Right hindlimb (tissue), 1 donor: ENCODE measurements at regions not wholly inside any gene's neighbourhood (a gene's known extent, or its start where the extent isn't known, plus 50 kb on each side); places are given as distances from the start of the nearest gene placed in this dataset.
"Not testable (repeated sequence)": the region's sequence is repeated elsewhere in the genome, so short reads cannot be mapped to it uniquely, and the experiment has no call there.

Source experiments
- DNase-seq: peaks from one replicate; pipeline ENCODE4 v3.0.0-alpha.2; 2018

- no peak for DNase-seq
These were observed 1320.5 kb downstream of the UQCRFS1 start for GRCh38 chr19:27892500-27892899.

- no peak for DNase-seq
These were observed 1321.5 kb downstream of the UQCRFS1 start for GRCh38 chr19:27891411-27891810.

- no peak for DNase-seq
These were observed 1322.3 kb downstream of the UQCRFS1 start for GRCh38 chr19:27890696-27891095.

GRCh38 chr19:27890206-27890605 lies 1322.7 kb downstream of the UQCRFS1 start:
- no peak for DNase-seq

GRCh38 chr19:27889156-27889555 lies 1323.8 kb downstream of the UQCRFS1 start:
- DNase-seq: no peak

- DNase-seq: no peak
These were observed 1325.0 kb downstream of the UQCRFS1 start for GRCh38 chr19:27887946-27888345.

GRCh38 chr19:27885359-27885758 lies 1327.6 kb downstream of the UQCRFS1 start:
- no peak for DNase-seq

GRCh38 chr19:27884376-27884775 lies 1328.6 kb downstream of the UQCRFS1 start:
- no peak for DNase-seq

- DNase-seq: no peak
These were observed 1331.7 kb downstream of the UQCRFS1 start for GRCh38 chr19:27881213-27881612.

- no peak for DNase-seq
These were observed 1335.9 kb downstream of the UQCRFS1 start for GRCh38 chr19:27876976-27877512.

- DNase-seq: no peak
These were observed 1336.5 kb downstream of the UQCRFS1 start for GRCh38 chr19:27876489-27876888.

- DNase-seq: no peak
These were observed 1340.6 kb downstream of the UQCRFS1 start for GRCh38 chr19:27872370-27872769.

GRCh38 chr19:27870293-27870692 lies 1342.7 kb downstream of the UQCRFS1 start:
- no peak for DNase-seq

- no peak for DNase-seq
These were observed 1344.9 kb downstream of the UQCRFS1 start for GRCh38 chr19:27868007-27868406.

GRCh38 chr19:27865927-27866777 lies 1346.8 kb downstream of the UQCRFS1 start:
- no peak for DNase-seq

- DNase-seq: no peak
These were observed 1351.5 kb downstream of the UQCRFS1 start for GRCh38 chr19:27861411-27861975.

- no peak for DNase-seq
These were observed 1352.5 kb downstream of the UQCRFS1 start for GRCh38 chr19:27860309-27860934.

GRCh38 chr19:27859689-27860088 lies 1353.3 kb downstream of the UQCRFS1 start:
- DNase-seq: no peak

GRCh38 chr19:27858981-27859581 lies 1353.9 kb downstream of the UQCRFS1 start:
- no peak for DNase-seq

- not testable (repeated sequence) for DNase-seq
These were observed 1360.0 kb downstream of the UQCRFS1 start for GRCh38 chr19:27852931-27853330.

- no peak for DNase-seq
These were observed 1361.3 kb downstream of the UQCRFS1 start for GRCh38 chr19:27851543-27852060.

GRCh38 chr19:27851002-27851481 lies 1361.9 kb downstream of the UQCRFS1 start:
- DNase-seq: no peak

GRCh38 chr19:27846944-27847343 lies 1366.0 kb downstream of the UQCRFS1 start:
- DNase-seq: no peak
